Glutamatergic neuron (in vitro differentiated cells): ENCODE measurements at regions not wholly inside any gene's neighbourhood (a gene's known extent, or its start where the extent isn't known, plus 50 kb on each side); places are given as distances from the start of the nearest gene placed in this dataset.

Experiments
- DNase-seq: peaks from one replicate; pipeline ENCODE4 v3.0.0; 2022
- H3K27ac Mint-ChIP-seq: one replicate; pipeline ENCODE4 v1.8.0; 2020; ENCODE audit warnings: mild to moderate bottlenecking, mixed read lengths, inconsistent platforms; ENCODE audit not compliant: unreplicated experiment
- H3K27me3 Mint-ChIP-seq: one replicate; pipeline ENCODE4 v1.8.0; 2020; ENCODE audit warnings: mild to moderate bottlenecking, moderate library complexity, mixed read lengths, inconsistent platforms; ENCODE audit not compliant: unreplicated experiment
- H3K36me3 Mint-ChIP-seq: one replicate; pipeline ENCODE4 v1.8.0; 2020; ENCODE audit warnings: mild to moderate bottlenecking, mixed read lengths, inconsistent platforms; ENCODE audit not compliant: unreplicated experiment
- H3K4me1 Mint-ChIP-seq: one replicate; pipeline ENCODE4 v1.8.0; 2020; ENCODE audit warnings: mild to moderate bottlenecking, low read depth, mixed read lengths, inconsistent platforms; ENCODE audit not compliant: unreplicated experiment
- H3K4me3 Mint-ChIP-seq: one replicate; pipeline ENCODE4 v1.8.0; 2020; ENCODE audit warnings: mild to moderate bottlenecking, mixed read lengths, inconsistent platforms; ENCODE audit not compliant: unreplicated experiment
- H3K9me3 Mint-ChIP-seq: one replicate; pipeline ENCODE4 v1.8.0; 2020; ENCODE audit warnings: mild to moderate bottlenecking, moderate library complexity, mixed read lengths, inconsistent platforms; ENCODE audit not compliant: unreplicated experiment
- CTCF ChIP-seq: fragments of 200-600 bp; sonication (generic); IDR thresholded peaks from one replicate; pipeline ENCODE4 v1.5.0; 2021; ENCODE audit not compliant: partially characterized antibody, unreplicated experiment

GRCh38 chr16:72406390-72406789 is 234.4 kb upstream of the PMFBP1 start:
- no peaks in the 10 kb centered on the region for H3K9me3 Mint-ChIP-seq

DNA sequence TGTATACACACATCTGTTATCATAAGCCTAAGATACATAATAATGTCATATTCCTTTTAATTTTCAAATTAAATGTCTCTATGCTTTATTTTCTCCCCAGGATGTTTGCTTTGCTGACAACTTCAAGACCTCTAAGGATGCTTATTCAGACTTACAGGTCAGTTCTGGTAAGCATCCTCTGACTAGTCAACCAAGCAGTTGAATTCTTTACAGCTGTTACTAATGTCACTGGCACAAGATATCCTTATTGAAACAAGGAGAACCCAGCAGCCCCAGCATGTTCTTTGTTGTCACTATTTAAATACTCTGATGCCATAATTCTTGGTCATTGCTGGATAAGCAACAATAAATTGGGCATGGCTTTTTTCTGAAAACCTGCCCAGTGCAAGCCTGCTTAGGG is 232.3 kb upstream of the PMFBP1 start:
- no peak overlapping the region for H3K4me3 Mint-ChIP-seq
- H3K27ac Mint-ChIP-seq, result no peak overlapping the region
- H3K9me3 Mint-ChIP-seq, result no peaks in the 10 kb centered on the region
- no peak for DNase-seq
- no peaks in the 10 kb centered on the region for H3K4me1 Mint-ChIP-seq
- no peaks in the 10 kb centered on the region for H3K27me3 Mint-ChIP-seq
- H3K36me3 Mint-ChIP-seq, result peaks cover 4% of the 10 kb centered on the region
- no peak for TF ChIP-seq CTCF

More at GRCh38 chr16:72406390-72406789, 234.4 kb upstream of the PMFBP1 start:
- H3K27ac Mint-ChIP-seq, result no peak overlapping the region
- no peak overlapping the region for H3K4me3 Mint-ChIP-seq
- no peak for TF ChIP-seq CTCF
- H3K4me1 Mint-ChIP-seq, result no peaks in the 10 kb centered on the region
- no peak for DNase-seq
- no peaks in the 10 kb centered on the region for H3K27me3 Mint-ChIP-seq
- peaks cover 4% of the 10 kb centered on the region for H3K36me3 Mint-ChIP-seq

DNA sequence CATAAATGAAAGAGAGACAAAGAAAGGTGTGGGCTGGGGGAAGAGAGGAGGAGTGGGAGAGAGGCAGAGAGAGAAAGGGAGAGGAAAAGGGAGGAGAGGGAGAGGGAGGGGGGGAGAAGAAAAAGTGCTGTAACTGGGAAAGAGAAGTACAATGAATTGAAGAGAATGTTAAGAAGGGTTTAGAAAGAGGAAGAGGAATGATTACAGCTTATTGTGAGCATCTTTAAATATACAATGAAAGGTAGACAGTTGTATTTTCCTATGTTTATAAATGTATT is 229.1 kb upstream of the PMFBP1 start:
- Mint-ChIP-seq H3K4me3 (no peak overlapping the region), H3K9me3 (no peaks in the 10 kb centered on the region), H3K27ac (no peak overlapping the region), H3K27me3 (no peaks in the 10 kb centered on the region), H3K36me3 (no peaks in the 10 kb centered on the region), H3K4me1 (no peaks in the 10 kb centered on the region)
- DNase-seq, result no peak
- TF ChIP-seq CTCF, result no peak

DNA sequence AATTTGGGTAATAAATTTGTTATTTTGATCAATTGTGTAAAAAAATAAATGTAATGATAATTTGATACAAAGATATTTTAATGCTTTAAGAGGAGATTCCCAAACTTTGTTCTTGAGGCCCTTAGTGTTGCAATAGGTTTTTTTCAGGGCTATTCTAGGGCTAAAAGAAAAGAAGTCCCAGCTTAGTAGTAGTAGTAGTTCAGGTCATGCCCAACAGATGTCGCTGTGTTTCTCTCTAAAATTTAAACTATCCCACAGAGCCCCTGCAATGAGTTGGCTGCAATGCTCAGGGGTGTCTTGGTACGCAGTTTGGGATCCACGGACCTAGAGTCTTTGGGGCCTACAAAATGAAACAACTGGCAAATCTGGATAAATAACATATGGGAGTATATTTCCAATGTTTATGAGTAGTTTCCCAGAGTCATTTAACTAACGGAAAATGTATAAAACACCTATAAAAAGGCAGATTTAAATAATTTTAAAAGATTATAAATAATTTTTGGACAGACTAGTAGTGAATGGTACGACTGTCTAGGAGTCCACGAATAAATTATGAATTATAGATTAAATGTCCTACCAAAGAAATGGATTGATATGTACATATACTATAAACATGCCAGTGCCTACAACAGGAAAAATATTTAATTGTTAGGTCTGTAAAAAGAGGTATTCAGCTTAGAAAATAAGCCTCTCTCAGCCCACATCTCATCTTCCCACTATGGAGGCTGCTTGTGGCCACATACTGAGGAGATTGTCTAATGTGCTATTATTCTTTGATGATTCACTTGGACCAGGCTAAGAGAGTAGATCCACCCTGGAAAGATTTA is 228.5 kb upstream of the PMFBP1 start:
- H3K4me3 Mint-ChIP-seq, result no peak overlapping the region
- no peak overlapping the region for H3K27ac Mint-ChIP-seq
- no peaks in the 10 kb centered on the region for H3K4me1 Mint-ChIP-seq
- peak; percentile 87 for TF ChIP-seq CTCF
- DNase-seq, result no peak
- H3K36me3 Mint-ChIP-seq, result no peaks in the 10 kb centered on the region
- H3K27me3 Mint-ChIP-seq, result no peaks in the 10 kb centered on the region
- H3K9me3 Mint-ChIP-seq, result no peaks in the 10 kb centered on the region

- no peaks in the 10 kb centered on the region for H3K4me1 Mint-ChIP-seq
- peaks cover 1% of the 10 kb centered on the region for H3K36me3 Mint-ChIP-seq
- H3K27ac Mint-ChIP-seq, result no peak overlapping the region
- no peaks in the 10 kb centered on the region for H3K27me3 Mint-ChIP-seq
- H3K9me3 Mint-ChIP-seq, result no peaks in the 10 kb centered on the region
- no peak for TF ChIP-seq CTCF
- no peak overlapping the region for H3K4me3 Mint-ChIP-seq
- no peak for DNase-seq
Measured at GRCh38 chr16:72399811-72400210, 227.9 kb upstream of the PMFBP1 start.
